Urinary bladder (tissue), 3 donors: ENCODE measurements at regions not wholly inside any gene's neighbourhood (a gene's known extent, or its start where the extent isn't known, plus 50 kb on each side); places are given as distances from the start of the nearest gene placed in this dataset.
A peak's percentile ranks its signal among the peaks of the same experiment; 100 is the strongest.

ENCODE experiments used
- DNase-seq: peaks from one replicate; pipeline ENCODE4 v3.0.0-alpha.2; 2015; ENCODE audit errors: extremely low spot score
- H3K27ac ChIP-seq: one replicate; pipeline ENCODE4 v1.5.1; 2013; ENCODE audit warnings: low read depth, mild to moderate bottlenecking, moderate library complexity
- H3K36me3 ChIP-seq: one replicate; pipeline ENCODE4 v1.6.1; 2013; ENCODE audit warnings: mild to moderate bottlenecking, moderate library complexity; ENCODE audit not compliant: insufficient read depth
- H3K4me1 ChIP-seq: one replicate; pipeline ENCODE4 v1.6.1; 2013; ENCODE audit warnings: mild to moderate bottlenecking, moderate library complexity; ENCODE audit not compliant: insufficient read depth
- H3K4me3 ChIP-seq: one replicate; pipeline ENCODE4 v1.5.1; 2013; ENCODE audit warnings: low read depth, low read length
- whole genome bisulfite sequencing: extraction: QIAGEN DNeasy Blood & Tissue Kit; methylation state at CpG from one replicate; pipeline ENCODE4 v1.1.7; 2013; 5-methylcytosine and 5-hydroxymethylcytosine counted together
- donor health status: healthy with polysubstance abuse.
- donor health status: healthy.

- WGBS, result 71% methylated on average over 4 of the region's 4 CpGs
- no peak overlapping the region for H3K27ac ChIP-seq
- no peak for DNase-seq
- no peaks in the 10 kb centered on the region for H3K36me3 ChIP-seq
- H3K4me3 ChIP-seq, result no peak overlapping the region
- H3K4me1 ChIP-seq, result no peaks in the 10 kb centered on the region
These were observed 56.8 kb upstream of the GRIA4 start for GRCh38 chr11:105553025-105553424.

GRCh38 chr11:105548359-105548758 lies 61.5 kb upstream of the GRIA4 start:
- Histone ChIP-seq H3K36me3 (no peaks in the 10 kb centered on the region), H3K4me3 (no peak overlapping the region)
- WGBS, result 64% methylated on average over 3 of the region's 3 CpGs

GRCh38 chr11:105538588-105538987 lies 71.3 kb upstream of the GRIA4 start:
- Histone ChIP-seq H3K4me3 (no peak overlapping the region), H3K36me3 (no peaks in the 10 kb centered on the region), H3K27ac (no peak overlapping the region), H3K4me1 (no peaks in the 10 kb centered on the region)
- DNase-seq, result no peak
- 64% methylated on average over 3 of the region's 3 CpGs for WGBS

More at GRCh38 chr11:105548359-105548758, 61.5 kb upstream of the GRIA4 start:
- Histone ChIP-seq H3K27ac (no peak overlapping the region), H3K4me1 (no peaks in the 10 kb centered on the region)
- DNase-seq, result no peak

GRCh38 chr11:105537531-105537930 lies 72.3 kb upstream of the GRIA4 start:
- DNase-seq, result no peak
- no peaks in the 10 kb centered on the region for H3K4me1 ChIP-seq
- no peak overlapping the region for H3K27ac ChIP-seq
- 47% methylated on average over 2 of the region's 2 CpGs for WGBS
- H3K4me3 ChIP-seq, result no peak overlapping the region
- H3K36me3 ChIP-seq, result no peaks in the 10 kb centered on the region

- DNase-seq, result peak; percentile 7
- no peaks in the 10 kb centered on the region for H3K36me3 ChIP-seq
- WGBS, result 73% methylated on average over 3 of the region's 3 CpGs
- no peak overlapping the region for H3K27ac ChIP-seq
- no peak overlapping the region for H3K4me3 ChIP-seq
- H3K4me1 ChIP-seq, result no peaks in the 10 kb centered on the region
These were observed 85.6 kb upstream of the GRIA4 start for GRCh38 chr11:105524286-105524685.

GRCh38 chr11:105520706-105521345 lies 89.0 kb upstream of the GRIA4 start:
- no peak for DNase-seq
- WGBS, result 89% methylated on average over 4 of the region's 4 CpGs
- Histone ChIP-seq H3K27ac (no peak overlapping the region), H3K36me3 (no peaks in the 10 kb centered on the region), H3K4me3 (no peak overlapping the region), H3K4me1 (no peaks in the 10 kb centered on the region)

- WGBS, result 74% methylated on average over 5 of the region's 5 CpGs
- Histone ChIP-seq H3K27ac (no peak overlapping the region), H3K36me3 (no peaks in the 10 kb centered on the region), H3K4me3 (no peak overlapping the region), H3K4me1 (no peaks in the 10 kb centered on the region)
- DNase-seq, result no peak
These were observed 102.2 kb upstream of the GRIA4 start for GRCh38 chr11:105507496-105508254.

- WGBS, result 83% methylated on average over 1 of the region's 1 CpG
- DNase-seq, result no peak
- Histone ChIP-seq H3K4me3 (no peak overlapping the region), H3K27ac (no peak overlapping the region), H3K4me1 (no peaks in the 10 kb centered on the region), H3K36me3 (no peaks in the 10 kb centered on the region)
These were observed 117.9 kb upstream of the GRIA4 start for GRCh38 chr11:105492010-105492409.

- DNase-seq, result no peak
- WGBS, result 93% methylated on average over 1 of the region's 1 CpG
- H3K4me3 ChIP-seq, result no peak overlapping the region
- H3K36me3 ChIP-seq, result no peaks in the 10 kb centered on the region
- H3K27ac ChIP-seq, result no peak overlapping the region
- no peaks in the 10 kb centered on the region for H3K4me1 ChIP-seq
These were observed 118.5 kb upstream of the GRIA4 start for GRCh38 chr11:105491394-105491793.

GRCh38 chr11:105490333-105490732 lies 119.5 kb upstream of the GRIA4 start:
- H3K4me1 ChIP-seq, result no peaks in the 10 kb centered on the region
- DNase-seq, result no peak
- no peak overlapping the region for H3K27ac ChIP-seq
- H3K36me3 ChIP-seq, result no peaks in the 10 kb centered on the region
- WGBS, result 76% methylated on average over 1 of the region's 1 CpG
- no peak overlapping the region for H3K4me3 ChIP-seq

- Histone ChIP-seq H3K4me3 (no peak overlapping the region), H3K36me3 (no peaks in the 10 kb centered on the region), H3K4me1 (no peaks in the 10 kb centered on the region), H3K27ac (no peak overlapping the region)
- DNase-seq, result no peak
- WGBS, result 54% methylated on average over 4 of the region's 4 CpGs
These were observed 120.4 kb upstream of the GRIA4 start for GRCh38 chr11:105489446-105489845.

GRCh38 chr11:105486929-105487328 lies 122.9 kb upstream of the GRIA4 start:
- H3K4me3 ChIP-seq, result no peak overlapping the region
- H3K4me1 ChIP-seq, result no peaks in the 10 kb centered on the region
- 97% methylated on average over 11 of the region's 11 CpGs for WGBS
- no peak for DNase-seq
- H3K36me3 ChIP-seq, result no peaks in the 10 kb centered on the region
- H3K27ac ChIP-seq, result no peak overlapping the region

GRCh38 chr11:105469931-105470330 lies 139.9 kb upstream of the GRIA4 start:
- H3K4me1 ChIP-seq, result no peaks in the 10 kb centered on the region
- no peak overlapping the region for H3K4me3 ChIP-seq
- no peak overlapping the region for H3K27ac ChIP-seq
- WGBS, result 94% methylated on average over 1 of the region's 1 CpG
- no peaks in the 10 kb centered on the region for H3K36me3 ChIP-seq
- DNase-seq, result no peak

- Histone ChIP-seq H3K4me3 (no peak overlapping the region), H3K36me3 (no peaks in the 10 kb centered on the region), H3K27ac (no peak overlapping the region), H3K4me1 (no peaks in the 10 kb centered on the region)
- no peak for DNase-seq
- 53% methylated on average over 3 of the region's 3 CpGs for WGBS
These were observed 141.7 kb upstream of the GRIA4 start for GRCh38 chr11:105468154-105468553.
